ENCODE measurements at regions not wholly inside any gene's neighbourhood (a gene's known extent, or its start where the extent isn't known, plus 50 kb on each side); places are given as distances from the start of the nearest gene placed in this dataset.

DNA sequence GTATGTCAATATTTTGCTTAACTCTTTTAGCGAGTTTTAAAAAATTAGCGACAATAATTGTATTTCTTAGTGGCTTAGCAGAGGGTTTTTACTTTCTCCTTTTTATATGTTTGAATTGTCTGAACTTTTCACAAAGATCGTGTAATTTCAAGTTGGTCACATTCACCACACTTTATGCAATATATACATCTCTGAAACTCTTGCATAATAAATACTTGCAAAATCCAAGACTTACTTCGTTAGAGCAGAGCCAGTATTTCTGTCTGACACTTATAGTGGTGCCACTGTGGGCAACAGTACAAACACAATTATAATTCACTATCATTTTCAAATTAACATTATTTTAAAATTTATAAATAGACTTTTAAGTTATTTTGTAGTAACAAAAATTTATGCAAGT, 62.0 kb downstream of the SUCNR1 start:
- Histone ChIP-seq H3K4me1 (ENCODE audit: control insufficient read depth, insufficient read depth, low read depth, low read length) (no peaks in the 10 kb centered on the region), H2BK15ac (ENCODE audit: low read depth, poor library complexity, severe bottlenecking) (no peak overlapping the region), H3K9me3 (ENCODE audit: control insufficient read depth, low read length) (no peaks in the 10 kb centered on the region), H4K8ac (ENCODE audit: low read length) (no peak overlapping the region), H3K14ac (ENCODE audit: low read length in 2 of 2) (no peak overlapping the region), H2AK5ac (ENCODE audit: low read length, severe bottlenecking) (no peak overlapping the region), H3K23ac (ENCODE audit: low read length in 2 of 2) (no peak overlapping the region), H3K79me1 (replicated peaks; ENCODE audit: low read length, poor library complexity, severe bottlenecking) (no peaks in the 10 kb centered on the region), H3K4me3 (ENCODE audit: insufficient read depth in 1 of 2, low read depth in 1 of 2, low read length in 2 of 2) (no peak overlapping the region), H3K9ac (ENCODE audit: low read length) (no peak overlapping the region), H2BK12ac (ENCODE audit: low read length in 2 of 2) (no peak overlapping the region), H2AFZ (ENCODE audit: low read depth, low read length) (no peak overlapping the region), H2BK5ac (ENCODE audit: low read depth, low read length, poor library complexity, severe bottlenecking) (no peak overlapping the region), H3K4me2 (ENCODE audit: low read length, poor library complexity, severe bottlenecking) (no peak overlapping the region), H3K27me3 (ENCODE audit: control insufficient read depth in 1 of 2, insufficient read depth in 1 of 2, low read length in 2 of 2) (no peaks in the 10 kb centered on the region), H3K36me3 (ENCODE audit: control insufficient read depth in 1 of 2, insufficient read depth in 2 of 2, low read depth in 1 of 2, low read length in 2 of 2) (no peaks in the 10 kb centered on the region), H3K27ac (ENCODE audit: low read length, poor library complexity, severe bottlenecking) (no peak overlapping the region), H2BK120ac (ENCODE audit: low read depth, low read length) (no peak overlapping the region), H3K18ac (ENCODE audit: low read depth in 1 of 2, low read length in 2 of 2) (no peak overlapping the region), H3K4ac (ENCODE audit: low read depth in 1 of 2, low read length in 2 of 2) (no peak overlapping the region), H4K91ac (ENCODE audit: low read length) (no peak overlapping the region)
- no peak for DNase-seq
- WGBS = 100% methylated on average over 2 of the region's 4 CpGs

GRCh38 chr3:151940481-151940880, 67.0 kb downstream of the SUCNR1 start:
- no peak overlapping the region for H4K8ac ChIP-seq (ENCODE audit: low read length)
- no peak overlapping the region for H3K18ac ChIP-seq (ENCODE audit: low read depth in 1 of 2, low read length in 2 of 2)
- no peaks in the 10 kb centered on the region for H3K36me3 ChIP-seq (ENCODE audit: control insufficient read depth in 1 of 2, insufficient read depth in 2 of 2, low read depth in 1 of 2, low read length in 2 of 2)
- H3K14ac ChIP-seq (ENCODE audit: low read length in 2 of 2) = no peak overlapping the region
- H2AK5ac ChIP-seq (ENCODE audit: low read length, severe bottlenecking) = no peak overlapping the region
- no peak overlapping the region for H3K23ac ChIP-seq (ENCODE audit: low read length in 2 of 2)
- H2BK15ac ChIP-seq (ENCODE audit: low read depth, poor library complexity, severe bottlenecking) = no peak overlapping the region
- H2BK120ac ChIP-seq (ENCODE audit: low read depth, low read length) = no peak overlapping the region
- no peaks in the 10 kb centered on the region for H3K79me1 ChIP-seq (replicated peaks; ENCODE audit: low read length, poor library complexity, severe bottlenecking)
- no peak overlapping the region for H3K4ac ChIP-seq (ENCODE audit: low read depth in 1 of 2, low read length in 2 of 2)
- H2BK12ac ChIP-seq (ENCODE audit: low read length in 2 of 2) = no peak overlapping the region
- H4K91ac ChIP-seq (ENCODE audit: low read length) = no peak overlapping the region
- DNase-seq = no peak
- H3K9me3 ChIP-seq (ENCODE audit: control insufficient read depth, low read length) = no peaks in the 10 kb centered on the region
- no peaks in the 10 kb centered on the region for H3K27me3 ChIP-seq (ENCODE audit: control insufficient read depth in 1 of 2, insufficient read depth in 1 of 2, low read length in 2 of 2)
- no peak overlapping the region for H2BK5ac ChIP-seq (ENCODE audit: low read depth, low read length, poor library complexity, severe bottlenecking)
- no peak overlapping the region for H3K4me2 ChIP-seq (ENCODE audit: low read length, poor library complexity, severe bottlenecking)
- no CpG with 5 or more reads among the region's 2 CpGs for WGBS
- no peak overlapping the region for H3K9ac ChIP-seq (ENCODE audit: low read length)
- H2AFZ ChIP-seq (ENCODE audit: low read depth, low read length) = no peak overlapping the region
- H3K4me1 ChIP-seq (ENCODE audit: control insufficient read depth, insufficient read depth, low read depth, low read length) = no peaks in the 10 kb centered on the region
- no peak overlapping the region for H3K4me3 ChIP-seq (ENCODE audit: insufficient read depth in 1 of 2, low read depth in 1 of 2, low read length in 2 of 2)
- H3K27ac ChIP-seq (ENCODE audit: low read length, poor library complexity, severe bottlenecking) = no peak overlapping the region

GRCh38 chr3:151943539-151943938, 70.1 kb downstream of the SUCNR1 start:
- Histone ChIP-seq H2BK12ac (ENCODE audit: low read length in 2 of 2) (no peak overlapping the region), H3K14ac (ENCODE audit: low read length in 2 of 2) (no peak overlapping the region), H3K27me3 (ENCODE audit: control insufficient read depth in 1 of 2, insufficient read depth in 1 of 2, low read length in 2 of 2) (no peaks in the 10 kb centered on the region), H3K4me1 (ENCODE audit: control insufficient read depth, insufficient read depth, low read depth, low read length) (no peaks in the 10 kb centered on the region), H3K9me3 (ENCODE audit: control insufficient read depth, low read length) (no peaks in the 10 kb centered on the region), H3K4ac (ENCODE audit: low read depth in 1 of 2, low read length in 2 of 2) (no peak overlapping the region), H3K4me3 (ENCODE audit: insufficient read depth in 1 of 2, low read depth in 1 of 2, low read length in 2 of 2) (no peak overlapping the region), H4K91ac (ENCODE audit: low read length) (no peak overlapping the region), H2BK5ac (ENCODE audit: low read depth, low read length, poor library complexity, severe bottlenecking) (no peak overlapping the region), H3K27ac (ENCODE audit: low read length, poor library complexity, severe bottlenecking) (no peak overlapping the region), H3K36me3 (ENCODE audit: control insufficient read depth in 1 of 2, insufficient read depth in 2 of 2, low read depth in 1 of 2, low read length in 2 of 2) (no peaks in the 10 kb centered on the region), H3K9ac (ENCODE audit: low read length) (no peak overlapping the region), H3K79me1 (replicated peaks; ENCODE audit: low read length, poor library complexity, severe bottlenecking) (no peaks in the 10 kb centered on the region), H4K8ac (ENCODE audit: low read length) (no peak overlapping the region), H3K18ac (ENCODE audit: low read depth in 1 of 2, low read length in 2 of 2) (no peak overlapping the region), H3K4me2 (ENCODE audit: low read length, poor library complexity, severe bottlenecking) (no peak overlapping the region), H2AFZ (ENCODE audit: low read depth, low read length) (no peak overlapping the region), H2AK5ac (ENCODE audit: low read length, severe bottlenecking) (no peak overlapping the region), H2BK15ac (ENCODE audit: low read depth, poor library complexity, severe bottlenecking) (no peak overlapping the region), H2BK120ac (ENCODE audit: low read depth, low read length) (no peak overlapping the region), H3K23ac (ENCODE audit: low read length in 2 of 2) (no peak overlapping the region)
- no CpG with 5 or more reads among the region's 1 CpG for WGBS
- no peak for DNase-seq

DNA sequence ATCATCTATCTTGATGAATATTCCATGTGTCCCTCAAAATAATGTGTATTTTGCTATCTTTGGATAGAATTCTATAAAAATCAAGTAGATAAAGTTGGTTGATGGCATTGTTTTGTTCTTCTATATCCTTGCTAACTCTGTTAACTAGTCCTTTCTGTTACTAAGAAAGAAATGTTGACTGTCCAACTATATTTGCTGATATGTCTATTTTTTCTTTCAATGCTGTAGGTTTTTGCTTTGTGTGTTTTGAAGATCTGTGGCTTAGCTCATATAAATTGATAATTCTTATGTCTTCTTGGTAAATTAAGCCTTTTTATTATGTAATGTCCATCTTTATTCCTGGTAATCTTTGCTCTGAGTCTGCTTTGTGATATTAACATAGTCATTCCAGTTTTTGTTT, 70.9 kb downstream of the SUCNR1 start:
- Histone ChIP-seq H3K36me3 (ENCODE audit: control insufficient read depth in 1 of 2, insufficient read depth in 2 of 2, low read depth in 1 of 2, low read length in 2 of 2) (no peaks in the 10 kb centered on the region), H3K27me3 (ENCODE audit: control insufficient read depth in 1 of 2, insufficient read depth in 1 of 2, low read length in 2 of 2) (no peaks in the 10 kb centered on the region), H4K91ac (ENCODE audit: low read length) (no peak overlapping the region), H2BK12ac (ENCODE audit: low read length in 2 of 2) (no peak overlapping the region), H3K27ac (ENCODE audit: low read length, poor library complexity, severe bottlenecking) (no peak overlapping the region), H2BK5ac (ENCODE audit: low read depth, low read length, poor library complexity, severe bottlenecking) (no peak overlapping the region), H3K14ac (ENCODE audit: low read length in 2 of 2) (no peak overlapping the region), H2AK5ac (ENCODE audit: low read length, severe bottlenecking) (no peak overlapping the region), H2AFZ (ENCODE audit: low read depth, low read length) (no peak overlapping the region), H3K79me1 (replicated peaks; ENCODE audit: low read length, poor library complexity, severe bottlenecking) (no peaks in the 10 kb centered on the region), H3K9ac (ENCODE audit: low read length) (no peak overlapping the region), H2BK15ac (ENCODE audit: low read depth, poor library complexity, severe bottlenecking) (no peak overlapping the region), H4K8ac (ENCODE audit: low read length) (no peak overlapping the region), H2BK120ac (ENCODE audit: low read depth, low read length) (no peak overlapping the region), H3K4me1 (ENCODE audit: control insufficient read depth, insufficient read depth, low read depth, low read length) (no peaks in the 10 kb centered on the region), H3K4me3 (ENCODE audit: insufficient read depth in 1 of 2, low read depth in 1 of 2, low read length in 2 of 2) (no peak overlapping the region), H3K9me3 (ENCODE audit: control insufficient read depth, low read length) (no peaks in the 10 kb centered on the region), H3K4me2 (ENCODE audit: low read length, poor library complexity, severe bottlenecking) (no peak overlapping the region), H3K4ac (ENCODE audit: low read depth in 1 of 2, low read length in 2 of 2) (no peak overlapping the region), H3K23ac (ENCODE audit: low read length in 2 of 2) (no peak overlapping the region), H3K18ac (ENCODE audit: low read depth in 1 of 2, low read length in 2 of 2) (no peak overlapping the region)
- DNase-seq = no peak
